ENCODE measurements at regions not wholly inside any gene's neighbourhood (a gene's known extent, or its start where the extent isn't known, plus 50 kb on each side); places are given as distances from the start of the nearest gene placed in this dataset.

- no peaks in the 10 kb centered on the region for H3K27me3 ChIP-seq (ENCODE audit: insufficient read depth, poor library complexity, severe bottlenecking)
- no peak overlapping the region for H3K27ac ChIP-seq (replicated peaks)
- no peak overlapping the region for H3K4me3 ChIP-seq (replicated peaks; ENCODE audit: insufficient read depth, low read length)
- DNase-seq (ENCODE audit: low read depth in 1 of 2, low spot score in 1 of 2), result no peak
- no peak for TF ChIP-seq CTCF (IDR thresholded peaks at IDR 0.05; ENCODE audit: insufficient read depth, low read length)
- TF ChIP-seq REST (IDR thresholded peaks at IDR 0.05; ENCODE audit: insufficient replicate concordance, low read depth), result no peak
- TF ChIP-seq SPI1 (IDR thresholded peaks at IDR 0.05; ENCODE audit: borderline replicate concordance, low read depth), result no peak
- TF ChIP-seq GABPA (IDR thresholded peaks at IDR 0.05; ENCODE audit: low read depth), result no peak
- no peak for TF ChIP-seq POLR2AphosphoS5 (IDR thresholded peaks at IDR 0.05; ENCODE audit: low read depth)
Measured at GRCh38 chr4:27189683-27190082, 329.0 kb downstream of the STIM2 start.

GRCh38 chr4:27191592-27191991 lies 331.0 kb downstream of the STIM2 start:
- DNase-seq (ENCODE audit: low read depth in 1 of 2, low spot score in 1 of 2), result no peak
- no peaks in the 10 kb centered on the region for H3K27me3 ChIP-seq (ENCODE audit: insufficient read depth, poor library complexity, severe bottlenecking)

More at GRCh38 chr4:27191592-27191991, 331.0 kb downstream of the STIM2 start:
- TF ChIP-seq CTCF (IDR thresholded peaks at IDR 0.05; ENCODE audit: insufficient read depth, low read length) (no peak), GABPA (IDR thresholded peaks at IDR 0.05; ENCODE audit: low read depth) (no peak), POLR2AphosphoS5 (IDR thresholded peaks at IDR 0.05; ENCODE audit: low read depth) (no peak), SPI1 (IDR thresholded peaks at IDR 0.05; ENCODE audit: borderline replicate concordance, low read depth) (no peak), REST (IDR thresholded peaks at IDR 0.05; ENCODE audit: insufficient replicate concordance, low read depth) (no peak)
- H3K4me3 ChIP-seq (replicated peaks; ENCODE audit: insufficient read depth, low read length), result no peak overlapping the region
- no peak overlapping the region for H3K27ac ChIP-seq (replicated peaks)

Data from HL-60 (cell line).